HG02981 (cell line): ENCODE measurements at regions not wholly inside any gene's neighbourhood (a gene's known extent, or its start where the extent isn't known, plus 50 kb on each side); places are given as distances from the start of the nearest gene placed in this dataset.
"Not testable (repeated sequence)": the region's sequence is repeated elsewhere in the genome, so short reads cannot be mapped to it uniquely, and the experiment has no call there.

Experiments
- ATAC-seq: cut with Tn5 transposase; IDR thresholded peaks from one replicate; pipeline ENCODE4 v1.9.1; 2021; ENCODE audit warnings: mild to moderate bottlenecking, moderate library complexity; ENCODE audit not compliant: unreplicated experiment

DNA sequence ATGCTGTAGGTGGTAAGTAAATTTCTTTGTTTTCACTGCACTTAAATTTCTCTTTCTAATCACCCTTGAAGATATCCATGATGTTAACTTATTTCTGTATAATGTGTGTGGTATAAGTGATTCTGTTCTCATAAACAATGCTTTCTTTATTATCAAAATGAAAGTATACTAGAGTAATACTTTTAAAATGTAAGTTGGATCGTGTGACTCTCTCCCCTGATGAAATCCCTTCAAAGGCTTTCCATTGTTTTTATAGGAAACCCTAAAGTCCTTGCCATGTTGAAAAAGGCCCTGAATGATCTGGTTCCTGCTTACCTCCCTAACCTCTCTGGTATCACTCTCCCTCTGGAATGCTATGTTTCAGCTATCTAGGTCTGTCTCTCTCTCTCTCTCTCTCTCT is 191.1 kb upstream of the LHX8 start:
- no peak for ATAC-seq

- no peak for ATAC-seq
Observed at GRCh38 chr1:74946388-74946787, 187.8 kb upstream of the LHX8 start.

- not testable (repeated sequence) for ATAC-seq
Observed at GRCh38 chr1:74949348-74949747, 184.8 kb upstream of the LHX8 start.

DNA sequence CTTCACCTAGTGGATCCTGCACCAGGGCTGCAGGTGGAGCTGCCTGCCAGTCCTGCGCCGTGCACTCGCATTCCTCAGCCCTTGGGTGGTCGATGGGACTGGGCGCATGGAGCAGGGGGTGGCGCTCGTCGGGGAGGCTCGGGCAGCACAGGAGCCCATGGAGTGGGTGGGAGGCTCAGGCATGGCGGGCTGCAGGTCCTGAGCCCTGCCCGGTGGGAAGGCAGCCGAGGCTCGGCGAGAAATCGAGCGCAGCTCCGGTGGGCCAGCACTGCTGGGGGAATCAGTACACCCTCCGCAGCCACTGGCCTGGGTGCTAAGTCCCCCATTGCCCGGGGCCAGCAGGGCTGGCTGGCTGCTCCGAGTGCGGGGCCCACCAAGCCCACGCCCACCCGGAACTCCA is 182.2 kb upstream of the LHX8 start:
- ATAC-seq, result not testable (repeated sequence)

DNA sequence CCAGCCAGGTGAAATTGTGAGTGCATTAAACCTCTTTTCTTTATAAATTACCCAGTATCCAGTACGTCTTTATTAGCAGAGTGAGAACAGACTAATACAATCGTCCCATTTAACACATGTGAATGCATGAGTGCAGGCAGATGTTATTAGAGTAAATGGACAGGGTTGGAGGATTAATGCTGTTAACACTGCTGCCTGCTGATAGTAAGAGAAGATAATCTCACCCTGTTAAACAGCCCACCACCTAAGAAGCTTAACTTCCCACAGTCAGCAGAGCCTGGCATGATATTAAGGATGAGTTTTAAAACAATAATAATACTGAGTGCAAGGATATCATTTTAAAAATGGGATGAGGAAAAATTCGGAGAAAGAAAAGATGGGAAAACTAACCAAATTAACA is 181.4 kb upstream of the LHX8 start:
- ATAC-seq, result no peak

GRCh38 chr1:74953622-74954021 is 180.6 kb upstream of the LHX8 start:
- no peak for ATAC-seq

DNA sequence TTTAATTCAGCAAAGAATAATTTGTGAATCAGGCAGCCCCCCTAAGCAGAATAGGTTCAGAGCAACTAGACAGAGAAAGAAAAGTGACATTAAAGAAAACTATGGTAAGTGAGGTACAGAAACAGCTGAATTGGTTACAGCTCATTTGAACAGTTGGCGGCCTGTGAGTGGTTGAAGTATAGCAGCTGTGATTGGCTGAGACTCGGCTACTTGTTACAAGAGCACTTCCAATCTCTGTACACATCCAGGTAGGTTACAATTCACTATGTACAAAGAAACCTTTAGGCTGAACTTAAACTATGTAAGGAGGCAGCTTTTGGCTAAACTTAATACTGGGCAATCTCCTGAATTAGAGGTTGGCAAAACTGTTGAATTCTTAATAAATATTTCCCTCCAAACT is 171.1 kb upstream of the LHX8 start:
- no peak for ATAC-seq

DNA sequence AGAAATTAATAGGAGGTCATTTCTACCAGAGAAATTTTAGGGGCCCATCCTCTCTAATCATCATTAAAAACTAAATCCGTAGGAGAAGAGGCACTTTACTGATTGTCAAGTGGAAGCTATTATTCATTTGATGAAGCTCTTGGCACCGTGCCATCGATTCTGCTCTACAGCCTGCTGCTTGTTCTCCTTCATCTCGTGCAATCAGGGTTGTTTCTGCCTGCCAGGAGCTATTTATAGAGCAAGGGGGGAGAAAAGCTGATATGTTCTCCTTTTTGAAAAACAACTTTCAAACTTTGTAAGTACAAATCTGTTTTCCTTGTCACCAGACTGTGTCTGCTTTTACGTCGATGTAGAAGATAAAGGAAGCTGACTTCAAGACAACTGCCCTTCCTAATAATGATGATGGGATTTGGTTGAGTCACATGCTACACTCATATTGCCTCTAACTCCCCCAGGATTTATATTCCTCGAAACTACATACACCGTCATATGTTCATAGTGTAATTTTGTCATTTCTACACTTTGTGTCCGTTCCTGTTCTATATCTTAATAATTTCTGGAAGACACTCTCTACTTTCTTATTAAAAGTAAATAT is 169.6 kb upstream of the LHX8 start:
- ATAC-seq, result no peak

DNA sequence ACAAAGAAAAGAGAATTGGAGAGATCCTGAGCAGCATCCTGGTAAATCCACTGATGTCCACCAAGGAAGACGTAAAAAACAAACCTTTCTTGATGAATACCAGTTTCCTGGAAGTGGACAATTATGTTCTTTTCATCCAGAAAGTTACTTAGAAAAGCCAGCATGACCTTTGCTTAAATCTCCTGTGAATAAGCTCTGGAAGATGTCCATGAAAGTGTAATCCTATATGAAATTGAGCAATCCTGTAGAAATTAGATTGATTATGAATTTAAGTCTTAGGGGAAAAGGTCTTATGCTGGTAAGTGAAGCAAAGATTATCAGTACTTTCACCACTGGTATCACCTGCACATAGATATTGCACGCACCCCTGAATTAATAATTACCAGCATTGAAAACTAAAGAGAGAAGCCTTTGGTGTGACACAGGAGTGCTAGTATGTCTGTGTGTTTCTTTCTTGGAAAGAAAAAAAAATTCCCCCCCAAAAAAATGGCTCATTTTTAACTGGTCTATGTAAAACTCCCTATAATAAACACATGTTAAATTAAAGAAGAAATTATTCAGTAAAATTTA is 164.5 kb upstream of the LHX8 start:
- ATAC-seq, result no peak

- ATAC-seq, result no peak
Observed at GRCh38 chr1:74971982-74972381, 162.2 kb upstream of the LHX8 start.

DNA sequence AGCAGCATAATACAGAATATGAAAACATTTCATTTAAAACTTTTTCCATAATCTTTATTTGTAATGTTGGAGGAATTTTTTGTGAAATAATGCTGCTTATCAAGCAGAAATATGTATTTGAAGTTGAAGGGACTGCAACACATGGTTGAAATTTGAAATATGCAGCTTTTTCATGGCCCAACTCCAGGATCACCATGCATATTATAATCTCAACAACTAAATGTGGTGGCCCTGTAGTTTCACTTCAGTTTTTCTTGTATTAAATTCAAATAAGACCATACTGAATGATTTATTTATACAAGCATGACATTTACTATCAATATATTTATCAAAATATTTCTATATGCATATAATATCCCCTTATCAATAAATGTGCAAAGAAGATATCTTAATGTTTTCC is 157.7 kb upstream of the LHX8 start:
- no peak for ATAC-seq

- not testable (repeated sequence) for ATAC-seq
Observed at GRCh38 chr1:74992448-74992847, 141.7 kb upstream of the LHX8 start.

DNA sequence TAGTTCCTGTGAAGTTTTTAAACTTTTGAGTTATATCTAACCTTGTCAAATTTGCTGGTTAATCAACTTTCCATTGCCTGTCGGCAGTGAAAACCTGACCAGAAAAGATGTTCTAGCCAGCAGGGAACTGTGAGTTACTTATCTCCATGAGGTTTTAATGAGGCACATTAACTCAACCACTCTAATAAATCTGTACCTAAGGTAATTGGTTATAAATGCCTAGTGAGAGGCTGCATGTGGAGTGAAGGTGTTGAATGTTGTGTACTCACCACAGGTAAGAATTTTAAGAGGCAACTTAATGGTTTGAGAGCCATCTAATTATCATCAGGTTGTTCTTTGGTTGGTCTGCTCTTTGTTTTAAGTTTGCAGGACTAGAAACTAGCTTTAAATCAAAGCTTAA is 138.4 kb upstream of the LHX8 start:
- no peak for ATAC-seq

- no peak for ATAC-seq
Observed at GRCh38 chr1:75010547-75010946, 123.6 kb upstream of the LHX8 start.

DNA sequence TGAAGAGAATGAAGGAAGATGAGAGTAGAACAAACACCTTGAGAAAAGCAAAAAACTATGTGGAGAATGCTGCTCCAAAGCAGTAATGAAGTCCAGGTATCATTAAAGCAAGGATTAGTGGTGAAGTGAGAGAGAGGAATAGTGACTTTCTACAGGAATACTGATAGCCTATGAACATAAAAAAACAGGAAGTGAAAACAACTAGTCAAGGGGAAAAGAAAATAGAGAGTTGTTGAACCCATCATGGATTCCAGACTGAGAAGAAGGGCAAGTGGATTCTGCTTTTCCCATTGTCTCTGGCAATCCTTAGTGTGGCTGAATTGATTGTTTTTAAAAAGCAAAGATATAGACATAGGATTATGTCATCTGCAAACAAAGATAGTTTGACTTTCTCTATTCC is 119.9 kb upstream of the LHX8 start:
- ATAC-seq, result no peak

- ATAC-seq, result no peak
Observed at GRCh38 chr1:75023005-75023404, 111.2 kb upstream of the LHX8 start.

DNA sequence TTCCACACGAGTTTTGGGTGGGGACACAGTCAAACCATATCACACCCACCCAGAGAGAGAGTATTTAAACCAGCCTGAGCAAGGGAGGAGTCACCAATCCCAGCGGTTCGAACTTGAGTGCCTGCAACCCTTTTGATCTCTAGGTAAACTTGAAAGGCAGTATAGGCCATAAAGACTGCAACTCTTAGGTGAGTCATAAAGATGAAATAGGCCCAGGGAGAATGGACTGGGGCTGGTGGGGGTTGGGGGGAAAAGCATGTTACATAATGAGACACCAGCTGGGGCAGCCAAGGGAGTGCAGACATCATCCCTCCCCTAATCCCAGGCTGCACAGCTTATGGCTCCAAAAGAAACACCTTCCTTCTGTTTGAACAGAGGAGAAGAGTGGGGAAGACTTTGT is 99.8 kb upstream of the LHX8 start:
- no peak for ATAC-seq

GRCh38 chr1:75035536-75035935 is 98.7 kb upstream of the LHX8 start:
- ATAC-seq, result no peak

- no peak for ATAC-seq
Observed at GRCh38 chr1:75053207-75053606, 81.0 kb upstream of the LHX8 start.

GRCh38 chr1:75058424-75058823 is 75.8 kb upstream of the LHX8 start:
- ATAC-seq, result no peak

GRCh38 chr1:75062111-75062510 is 72.1 kb upstream of the LHX8 start:
- ATAC-seq, result no peak

DNA sequence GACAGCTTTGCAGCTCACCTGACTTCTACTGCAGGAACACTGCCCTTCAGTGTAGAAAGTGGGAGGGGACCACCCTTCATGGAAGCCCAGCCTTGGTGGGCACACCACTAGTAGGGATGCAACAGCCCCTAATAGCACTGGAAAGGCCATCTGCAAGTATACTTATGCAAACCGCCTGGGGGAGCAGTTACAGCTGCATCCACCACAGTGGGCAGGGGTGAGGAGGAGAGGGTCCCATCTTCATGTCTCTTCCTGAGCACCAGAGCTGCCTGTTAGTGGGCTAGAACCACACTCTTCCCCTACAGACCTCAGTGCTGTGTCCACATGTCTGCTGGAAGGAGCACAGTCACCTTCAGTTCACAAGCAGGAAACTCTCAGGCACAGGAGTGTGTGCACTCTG is 66.2 kb upstream of the LHX8 start:
- no peak for ATAC-seq

DNA sequence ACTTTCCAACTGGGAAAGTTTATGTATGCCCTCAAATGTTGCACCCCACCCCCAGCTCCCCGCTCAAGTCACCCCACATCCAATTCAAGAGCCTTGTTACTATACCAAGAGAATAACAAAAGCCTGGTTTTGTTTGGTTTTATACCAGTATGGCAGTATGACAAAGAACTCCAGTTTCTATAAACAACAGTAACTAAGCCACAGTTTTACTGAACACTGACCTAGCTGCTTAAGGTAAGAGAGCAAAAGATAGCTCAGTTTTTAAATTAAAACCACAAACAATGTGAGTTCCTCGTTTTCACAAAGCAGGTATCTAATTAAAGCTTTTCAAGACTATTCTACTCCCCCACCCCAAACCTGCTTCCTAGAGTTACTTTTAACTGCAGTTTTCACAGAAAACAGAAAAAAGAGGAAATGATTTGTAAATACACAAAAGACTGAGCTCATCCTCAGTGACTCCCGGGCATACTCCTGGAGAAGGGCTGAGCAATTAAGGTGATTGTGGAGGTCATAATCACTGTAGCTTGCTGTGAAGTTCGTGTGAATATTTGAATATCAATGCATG is 59.3 kb upstream of the LHX8 start:
- ATAC-seq, result no peak
